ENCODE measurements at regions not wholly inside any gene's neighbourhood (a gene's known extent, or its start where the extent isn't known, plus 50 kb on each side); places are given as distances from the start of the nearest gene placed in this dataset.

DNA sequence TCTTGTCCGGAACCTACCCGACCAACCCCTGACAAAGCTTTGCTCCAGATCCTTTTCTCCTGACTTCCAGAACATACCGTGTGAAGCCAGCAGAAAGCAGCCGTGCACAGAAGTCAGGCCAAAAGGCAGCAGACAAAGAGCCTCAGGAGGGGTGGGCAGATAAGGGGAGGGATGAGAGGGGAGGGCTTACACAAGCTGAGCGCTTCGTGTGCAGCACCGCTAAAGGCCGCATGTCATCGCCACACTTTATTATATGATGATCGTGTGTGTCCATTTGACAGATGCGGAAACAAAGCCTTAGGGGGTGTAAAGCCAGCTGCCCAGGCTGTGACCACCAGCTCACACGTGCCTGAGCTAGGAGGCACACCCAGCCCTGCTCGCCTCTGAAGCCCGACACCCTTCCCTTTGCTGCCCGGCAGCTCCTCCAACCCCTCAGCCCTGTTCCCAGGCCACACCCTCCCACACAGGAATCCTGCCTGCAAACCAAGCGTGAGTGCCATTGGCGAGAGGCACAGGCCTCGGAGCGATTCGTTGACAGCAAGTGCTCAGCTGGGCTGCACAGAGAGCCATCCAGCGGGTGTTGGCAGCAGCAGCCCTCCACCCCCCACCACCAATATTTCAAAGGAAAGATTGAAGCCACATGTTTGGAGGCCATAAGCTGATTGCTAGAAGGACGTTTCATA lies 170.5 kb upstream of the SMIM23 start:
- TF ChIP-seq, protein P1, sequence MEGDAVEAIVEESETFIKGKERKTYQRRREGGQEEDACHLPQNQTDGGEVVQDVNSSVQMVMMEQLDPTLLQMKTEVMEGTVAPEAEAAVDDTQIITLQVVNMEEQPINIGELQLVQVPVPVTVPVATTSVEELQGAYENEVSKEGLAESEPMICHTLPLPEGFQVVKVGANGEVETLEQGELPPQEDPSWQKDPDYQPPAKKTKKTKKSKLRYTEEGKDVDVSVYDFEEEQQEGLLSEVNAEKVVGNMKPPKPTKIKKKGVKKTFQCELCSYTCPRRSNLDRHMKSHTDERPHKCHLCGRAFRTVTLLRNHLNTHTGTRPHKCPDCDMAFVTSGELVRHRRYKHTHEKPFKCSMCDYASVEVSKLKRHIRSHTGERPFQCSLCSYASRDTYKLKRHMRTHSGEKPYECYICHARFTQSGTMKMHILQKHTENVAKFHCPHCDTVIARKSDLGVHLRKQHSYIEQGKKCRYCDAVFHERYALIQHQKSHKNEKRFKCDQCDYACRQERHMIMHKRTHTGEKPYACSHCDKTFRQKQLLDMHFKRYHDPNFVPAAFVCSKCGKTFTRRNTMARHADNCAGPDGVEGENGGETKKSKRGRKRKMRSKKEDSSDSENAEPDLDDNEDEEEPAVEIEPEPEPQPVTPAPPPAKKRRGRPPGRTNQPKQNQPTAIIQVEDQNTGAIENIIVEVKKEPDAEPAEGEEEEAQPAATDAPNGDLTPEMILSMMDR (IDR thresholded peaks at IDR 0.05; ENCODE audit: insufficient read depth, low read length, severe bottlenecking): no peak
- no peak for FAIRE-seq
- no peak for DNase-seq (ENCODE audit: low read depth)

DNA sequence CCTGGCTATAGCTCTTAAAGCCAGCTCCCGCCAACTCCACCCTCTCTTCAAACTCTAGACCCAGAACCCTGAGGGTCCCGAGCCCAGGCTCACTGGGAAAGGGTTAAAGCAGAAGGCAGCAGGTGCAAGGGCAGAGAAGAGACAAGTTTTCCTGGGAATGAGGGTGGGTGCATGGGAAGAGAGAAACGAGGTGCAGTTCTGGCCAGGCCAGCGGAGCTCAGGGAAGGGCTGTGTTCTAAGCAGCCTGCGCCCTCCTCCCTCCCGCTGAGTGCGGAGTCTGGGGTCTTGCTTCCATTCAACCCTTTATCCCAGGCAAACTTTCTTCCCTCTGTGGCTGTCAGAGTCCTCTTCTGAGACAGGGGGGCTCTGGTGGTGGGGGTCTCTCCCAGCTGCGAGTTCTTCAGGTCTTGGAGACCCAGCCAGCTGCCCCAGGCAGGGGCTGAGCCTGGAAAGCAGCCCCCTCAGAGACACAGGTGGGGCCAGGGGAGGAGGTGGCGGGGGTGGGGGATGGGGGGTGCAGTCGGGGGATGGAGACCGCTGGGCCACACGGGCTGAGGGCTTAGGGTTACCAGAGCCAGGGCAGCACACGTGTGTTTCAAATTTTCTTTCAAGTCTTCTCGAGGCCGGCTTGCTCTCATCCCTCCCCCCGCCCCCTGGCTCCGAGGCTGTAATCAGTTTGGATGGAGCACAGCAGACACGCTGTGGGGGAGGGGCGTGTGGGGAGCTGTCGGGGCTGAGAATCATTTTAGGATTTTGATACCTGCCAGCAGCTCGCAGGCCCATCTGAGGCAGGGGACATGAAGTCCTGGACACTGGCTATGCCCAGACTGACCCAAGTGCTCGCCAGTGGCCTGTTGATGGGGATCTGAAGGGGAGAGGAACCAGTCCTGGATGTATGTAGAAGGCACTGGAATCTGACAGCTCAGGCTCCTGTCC lies 169.6 kb upstream of the SMIM23 start:
- FAIRE-seq: no peak
- H3K27me3 ChIP-seq (ENCODE audit: control insufficient read depth, insufficient read depth, low read length): no peaks in the 10 kb centered on the region
- H3K36me3 ChIP-seq (ENCODE audit: control insufficient read depth, insufficient read depth, low read length): no peaks in the 10 kb centered on the region
- no peak for DNase-seq (ENCODE audit: low read depth)
- TF ChIP-seq, protein P1 (IDR thresholded peaks at IDR 0.05; ENCODE audit: insufficient read depth, low read length, severe bottlenecking): no peak
- no peak overlapping the region for H3K4me3 ChIP-seq (ENCODE audit: low read depth, low read length)

More for the DNA sequence above, 170.5 kb upstream of the SMIM23 start:
- H3K36me3 ChIP-seq (ENCODE audit: control insufficient read depth, insufficient read depth, low read length): no peaks in the 10 kb centered on the region
- H3K27me3 ChIP-seq (ENCODE audit: control insufficient read depth, insufficient read depth, low read length): no peaks in the 10 kb centered on the region
- no peak overlapping the region for H3K4me3 ChIP-seq (ENCODE audit: low read depth, low read length)

DNA sequence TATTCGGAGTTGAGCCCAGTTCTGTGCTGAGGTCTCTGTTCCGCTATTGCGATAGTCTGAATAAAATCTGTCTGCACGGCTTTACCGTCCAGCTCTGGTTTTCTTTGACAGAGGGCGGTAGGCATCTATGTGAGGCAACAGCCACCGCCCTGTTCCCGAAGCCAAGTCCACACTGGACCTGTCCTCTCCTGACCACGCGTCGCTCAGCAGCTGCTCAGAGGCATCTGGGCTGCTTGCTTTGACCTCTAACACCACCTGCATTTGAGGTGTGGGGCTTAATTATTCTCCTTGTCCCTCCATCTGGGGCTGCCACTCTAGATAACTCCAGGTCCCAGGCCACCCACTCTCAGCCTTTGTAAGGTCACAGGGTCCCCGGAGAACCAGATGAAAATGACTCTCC lies 168.4 kb upstream of the SMIM23 start:
- FAIRE-seq (no peak), DNase-seq (ENCODE audit: low read depth) (no peak)
- Histone ChIP-seq H3K27me3 (ENCODE audit: control insufficient read depth, insufficient read depth, low read length) (no peaks in the 10 kb centered on the region), H3K36me3 (ENCODE audit: control insufficient read depth, insufficient read depth, low read length) (no peaks in the 10 kb centered on the region), H3K4me3 (ENCODE audit: low read depth, low read length) (no peak overlapping the region)
- TF ChIP-seq, protein P1 (IDR thresholded peaks at IDR 0.05; ENCODE audit: insufficient read depth, low read length, severe bottlenecking): no peak

DNA sequence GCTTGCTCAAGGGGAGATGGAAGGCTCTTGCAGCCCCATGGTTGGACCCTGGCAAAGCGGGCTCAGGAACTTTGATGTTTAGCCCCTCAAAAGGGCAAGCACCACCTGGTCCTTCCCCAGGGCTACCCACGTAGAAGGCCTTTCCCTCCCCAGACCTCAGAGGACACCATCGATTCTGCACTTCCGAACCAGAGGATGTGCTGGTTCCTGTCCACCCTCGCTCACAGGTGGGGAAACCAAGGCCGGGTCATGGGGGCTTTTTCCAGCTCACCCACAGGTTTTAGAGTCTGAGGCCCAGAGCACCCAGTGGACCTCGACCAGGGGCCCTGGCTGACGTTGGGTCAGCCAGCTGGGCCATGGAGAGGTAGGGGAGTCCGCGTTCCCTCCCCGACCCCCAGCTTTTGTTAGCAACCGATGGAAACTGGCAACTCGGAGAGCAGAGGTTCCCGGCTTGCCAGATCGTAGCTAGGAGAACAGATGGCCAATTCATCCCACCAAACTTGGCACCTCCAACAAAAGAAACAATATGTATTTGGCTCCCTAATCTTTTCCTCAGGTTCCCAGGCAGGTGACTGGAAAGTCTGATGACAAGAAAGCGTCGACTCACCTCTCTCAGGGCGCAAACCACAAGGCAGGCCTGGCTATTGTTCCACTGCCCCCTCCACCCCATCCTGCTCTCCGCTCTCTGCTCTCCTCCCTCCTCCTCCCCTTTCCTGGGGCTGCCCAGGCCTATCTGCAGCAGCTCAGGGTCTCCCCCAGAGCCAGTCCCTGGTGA lies 167.6 kb upstream of the SMIM23 start:
- TF ChIP-seq, protein P1 (IDR thresholded peaks at IDR 0.05; ENCODE audit: insufficient read depth, low read length, severe bottlenecking): no peak
- no peaks in the 10 kb centered on the region for H3K27me3 ChIP-seq (ENCODE audit: control insufficient read depth, insufficient read depth, low read length)
- DNase-seq (ENCODE audit: low read depth) (no peak), FAIRE-seq (no peak)
- H3K36me3 ChIP-seq (ENCODE audit: control insufficient read depth, insufficient read depth, low read length): no peaks in the 10 kb centered on the region
- H3K4me3 ChIP-seq (ENCODE audit: low read depth, low read length): no peak overlapping the region

DNA sequence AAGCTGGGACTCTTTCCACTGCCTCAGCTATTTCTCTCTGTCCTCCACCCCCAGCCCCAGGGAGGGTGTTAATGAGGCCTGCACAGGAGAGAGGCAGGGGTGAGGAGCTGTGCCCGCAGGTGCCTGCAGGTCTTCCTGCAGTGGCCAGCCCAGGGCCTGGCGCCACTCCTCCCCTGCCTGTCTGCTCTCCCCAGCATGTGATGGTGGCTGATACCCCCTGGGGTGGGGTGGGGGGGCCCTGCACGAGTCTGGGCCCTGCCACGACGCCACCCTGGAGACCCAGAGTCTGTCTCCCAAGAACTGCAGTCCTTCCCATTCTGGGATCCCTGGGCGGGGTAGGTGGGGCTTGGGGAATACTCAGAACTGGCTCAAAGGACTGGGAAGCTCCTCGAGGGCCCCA lies 166.4 kb upstream of the SMIM23 start:
- no peak for DNase-seq (ENCODE audit: low read depth)
- FAIRE-seq: no peak
- H3K27me3 ChIP-seq (ENCODE audit: control insufficient read depth, insufficient read depth, low read length): no peaks in the 10 kb centered on the region
- no peak overlapping the region for H3K4me3 ChIP-seq (ENCODE audit: low read depth, low read length)
- no peaks in the 10 kb centered on the region for H3K36me3 ChIP-seq (ENCODE audit: control insufficient read depth, insufficient read depth, low read length)
- TF ChIP-seq, protein P1 (IDR thresholded peaks at IDR 0.05; ENCODE audit: insufficient read depth, low read length, severe bottlenecking): no peak

Data from bronchial epithelial cell (primary cell).